Fibroblast of skin of left biceps (primary cell): ENCODE measurements at regions not wholly inside any gene's neighbourhood (a gene's known extent, or its start where the extent isn't known, plus 50 kb on each side); places are given as distances from the start of the nearest gene placed in this dataset.
"Not testable (repeated sequence)": the region's sequence is repeated elsewhere in the genome, so short reads cannot be mapped to it uniquely, and the experiment has no call there.

Experiments
- DNase-seq, 2 experiments: peaks; one replicate each; pipeline ENCODE4 v3.0.0-alpha.2; 2013; ENCODE audit warnings: low read depth in 2 of 2

- no peak for DNase-seq
These were observed 101.3 kb downstream of the CDC42EP3 start for GRCh38 chr2:37569986-37570679.

DNA sequence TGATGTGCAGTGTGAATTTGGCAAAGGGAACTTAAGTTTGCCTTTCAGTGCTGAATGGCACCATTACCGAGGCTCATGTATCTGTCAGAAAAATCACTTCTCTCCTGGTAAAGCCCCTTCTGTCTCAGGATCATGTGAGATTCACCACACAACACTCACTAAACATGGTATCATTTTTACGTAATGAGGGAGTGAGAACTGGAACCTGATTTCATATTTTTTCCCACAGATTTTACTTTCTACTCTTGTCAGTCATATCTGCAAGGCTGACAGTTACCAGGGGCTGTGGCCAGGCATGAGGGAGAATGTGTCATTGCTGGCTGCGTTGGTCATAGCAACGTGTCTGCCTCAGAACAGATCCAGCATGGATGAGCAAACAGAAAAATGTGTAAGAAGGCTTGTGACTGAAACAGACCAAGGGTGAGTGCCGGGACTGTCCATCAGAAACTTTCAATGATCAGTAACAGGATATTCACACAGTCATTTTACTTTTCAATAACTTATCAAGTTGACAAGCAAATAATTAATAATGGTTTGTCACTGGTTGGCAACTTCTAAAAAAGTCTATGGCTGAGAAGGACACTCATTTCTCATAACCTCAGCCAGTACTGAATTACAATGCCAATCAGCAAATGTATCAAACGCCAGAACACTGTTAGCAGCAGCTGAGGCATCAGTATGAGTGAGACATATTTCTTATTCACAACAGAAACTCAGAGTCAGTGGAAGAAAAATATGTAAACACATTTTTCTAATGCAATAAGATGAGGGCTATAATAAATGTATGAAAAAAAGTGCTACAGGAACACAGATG is 100.5 kb downstream of the CDC42EP3 start:
- DNase-seq = peak in 1 of 2 experiments; percentile 50

DNA sequence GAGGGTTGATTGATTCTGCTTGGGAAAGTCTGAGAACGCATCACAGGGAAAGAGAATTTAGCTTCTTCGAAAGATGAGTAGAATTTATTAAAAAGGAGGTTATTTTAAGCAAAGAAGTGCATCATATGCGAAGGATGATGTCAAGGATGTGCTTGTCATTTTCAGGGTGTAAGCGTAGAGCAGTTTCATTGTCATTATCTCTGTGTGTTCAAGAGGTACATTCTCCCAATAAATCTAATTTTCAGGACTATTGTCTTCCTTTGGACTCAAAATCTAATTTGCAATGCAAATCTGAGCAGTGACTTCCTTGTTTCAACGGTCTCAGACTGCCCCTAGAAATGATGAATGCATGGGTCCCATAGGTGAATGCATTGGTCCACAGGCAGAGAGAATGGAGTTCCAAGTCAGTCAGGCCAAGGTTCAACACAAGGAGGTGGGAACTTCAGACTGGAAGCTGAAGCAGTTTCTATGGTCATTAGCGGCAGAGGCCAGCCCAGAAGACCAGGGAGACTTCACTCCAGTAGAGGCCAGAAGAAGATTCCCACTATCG is 99.8 kb downstream of the CDC42EP3 start:
- DNase-seq = no peak

DNA sequence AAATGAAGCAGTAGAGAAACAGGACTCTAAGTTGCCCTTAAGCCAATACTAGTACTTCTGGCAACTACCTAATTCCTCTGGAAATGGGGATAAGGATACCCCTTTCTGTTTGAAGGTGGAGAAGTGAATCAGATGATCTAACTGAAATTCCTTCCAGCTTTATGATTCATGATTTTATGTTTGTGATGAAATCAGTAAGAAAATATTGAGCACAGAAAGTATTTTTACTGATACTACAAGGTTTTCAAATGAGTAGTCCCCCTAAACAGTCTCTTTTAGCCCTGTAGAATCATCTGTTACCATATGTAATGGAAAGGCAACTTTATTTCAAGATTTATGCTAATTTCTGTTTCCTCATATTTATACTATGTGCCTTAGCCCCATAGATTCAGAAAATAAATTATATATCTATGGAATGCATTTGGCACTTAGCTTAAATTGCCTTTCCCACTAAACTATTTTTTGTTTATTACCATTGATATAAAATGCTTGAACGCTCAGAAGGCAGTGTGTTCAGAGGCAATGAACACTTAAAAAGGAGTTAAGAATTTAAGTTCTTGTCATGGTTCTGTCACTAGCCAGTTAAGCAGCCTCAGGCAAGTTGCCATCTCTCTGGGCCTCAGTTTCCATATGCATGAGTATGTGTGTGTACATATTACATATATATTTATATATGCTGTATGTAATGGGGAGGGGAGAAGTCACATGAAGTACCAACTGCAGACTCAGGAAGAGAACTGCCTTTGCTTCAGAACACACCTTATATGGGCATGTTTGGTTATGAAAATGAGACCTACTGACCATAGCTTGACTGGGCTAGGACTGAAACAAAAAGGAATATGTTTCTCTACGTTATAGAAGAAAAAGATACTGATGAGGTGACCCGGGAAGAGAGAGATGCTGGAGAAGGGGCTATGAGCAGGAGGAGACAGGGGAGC is 97.7 kb downstream of the CDC42EP3 start:
- peak in 1 of 2 experiments; percentile 52 for DNase-seq

DNA sequence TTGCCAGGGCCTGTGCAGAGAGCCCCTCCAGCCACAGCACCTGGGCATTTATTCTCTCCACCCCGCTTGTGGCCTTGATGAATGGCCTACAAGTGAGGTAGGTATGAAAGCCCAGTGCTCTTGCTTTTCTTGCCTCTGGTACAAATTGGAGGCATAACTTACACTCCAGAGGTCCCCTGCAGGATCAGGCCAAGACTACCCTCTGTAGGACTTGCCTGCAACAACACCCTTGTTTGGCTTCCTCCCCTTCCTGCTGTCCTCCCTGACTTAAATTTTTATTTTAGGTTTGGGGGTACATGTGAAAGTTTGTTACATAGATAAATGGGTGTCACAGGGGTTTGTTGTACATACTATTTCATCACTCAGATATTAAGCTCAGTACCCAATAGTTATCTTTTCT is 95.7 kb downstream of the CDC42EP3 start:
- DNase-seq = no peak

GRCh38 chr2:37576194-37576593 is 95.2 kb downstream of the CDC42EP3 start:
- DNase-seq = not testable (repeated sequence)

GRCh38 chr2:37576831-37577230 is 94.6 kb downstream of the CDC42EP3 start:
- no peak for DNase-seq

DNA sequence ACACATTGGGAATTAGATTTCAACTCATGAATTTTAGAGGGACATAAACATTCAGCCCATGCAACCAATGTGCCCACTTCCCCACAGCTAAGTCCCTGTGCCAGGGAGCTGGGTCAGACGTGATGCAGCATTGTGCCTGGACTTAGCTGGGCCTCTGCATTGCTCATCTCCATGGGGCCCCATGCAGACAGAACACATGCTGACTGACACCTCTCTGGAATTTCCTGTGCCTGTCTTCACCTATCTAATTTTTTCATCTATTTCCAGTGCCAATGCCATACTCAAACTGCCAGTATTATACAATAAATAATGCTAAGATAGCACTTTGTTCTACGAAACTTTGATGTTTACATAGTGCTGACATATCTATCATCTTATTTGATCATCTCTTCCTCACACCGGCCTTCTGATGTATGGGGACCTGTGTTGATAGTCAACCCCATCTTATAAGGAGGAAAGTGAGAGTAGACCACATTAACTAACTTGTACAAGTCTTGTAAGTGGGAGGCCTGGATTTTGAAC is 92.2 kb downstream of the CDC42EP3 start:
- no peak for DNase-seq

GRCh38 chr2:37579949-37580348 is 91.5 kb downstream of the CDC42EP3 start:
- not testable (repeated sequence) for DNase-seq

- DNase-seq = no peak
These were observed 90.0 kb downstream of the CDC42EP3 start for GRCh38 chr2:37581433-37581832.

GRCh38 chr2:37582481-37583220 is 88.8 kb downstream of the CDC42EP3 start:
- DNase-seq = peak in 1 of 2 experiments; percentile 44

DNA sequence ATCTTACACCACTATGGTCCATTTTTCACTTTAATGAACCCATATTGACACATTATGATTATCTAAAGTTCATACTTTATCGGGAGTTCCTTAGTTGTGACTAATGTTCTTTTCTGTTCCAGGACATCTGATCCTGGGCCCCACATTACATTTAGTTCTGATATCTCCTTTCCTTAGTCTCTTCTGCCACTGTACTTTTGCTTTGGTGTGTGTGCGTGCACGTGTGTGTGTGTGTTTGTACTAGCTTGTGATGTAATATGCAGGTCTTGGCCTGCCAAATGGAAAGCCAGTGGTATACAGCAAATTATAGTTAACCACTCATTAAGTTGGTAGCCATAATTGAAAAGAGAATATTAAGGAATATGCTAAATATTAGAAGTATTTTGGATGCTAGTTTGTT is 88.0 kb downstream of the CDC42EP3 start:
- no peak for DNase-seq

GRCh38 chr2:37583867-37584266 is 87.6 kb downstream of the CDC42EP3 start:
- DNase-seq = peak in 1 of 2 experiments; percentile 60

DNA sequence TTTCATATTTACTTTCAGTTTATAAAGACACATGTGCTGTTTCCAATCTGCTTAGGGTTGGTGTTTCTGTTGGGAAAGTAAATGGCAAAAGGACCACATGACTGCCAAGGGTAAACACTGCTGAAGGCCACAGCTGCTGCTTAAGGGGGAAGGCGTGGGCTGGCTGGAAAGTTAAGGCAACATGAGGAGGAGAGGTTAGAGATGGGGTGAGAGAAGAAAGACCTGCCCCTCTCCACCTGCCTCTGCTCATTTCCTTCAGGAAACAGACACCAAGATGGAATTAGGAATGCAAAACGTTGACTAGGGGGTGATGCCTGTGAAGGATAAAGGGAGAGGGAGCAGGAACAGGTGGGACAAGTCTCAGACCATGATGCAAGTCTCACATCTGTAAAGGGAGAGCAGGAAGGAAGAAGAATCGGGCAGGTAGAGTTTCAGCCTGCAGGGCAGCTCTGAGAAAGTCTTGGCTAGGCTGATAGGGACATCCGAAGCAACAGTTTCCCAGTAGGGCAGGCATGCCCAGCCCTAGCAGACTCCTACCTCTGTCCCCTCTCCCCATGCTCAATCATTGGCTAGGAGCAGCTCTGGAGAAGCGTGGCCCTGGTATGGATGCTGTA is 86.0 kb downstream of the CDC42EP3 start:
- DNase-seq = no peak

- DNase-seq = peak; percentile 84 to 87
These were observed 85.3 kb downstream of the CDC42EP3 start for GRCh38 chr2:37585982-37586621.

DNA sequence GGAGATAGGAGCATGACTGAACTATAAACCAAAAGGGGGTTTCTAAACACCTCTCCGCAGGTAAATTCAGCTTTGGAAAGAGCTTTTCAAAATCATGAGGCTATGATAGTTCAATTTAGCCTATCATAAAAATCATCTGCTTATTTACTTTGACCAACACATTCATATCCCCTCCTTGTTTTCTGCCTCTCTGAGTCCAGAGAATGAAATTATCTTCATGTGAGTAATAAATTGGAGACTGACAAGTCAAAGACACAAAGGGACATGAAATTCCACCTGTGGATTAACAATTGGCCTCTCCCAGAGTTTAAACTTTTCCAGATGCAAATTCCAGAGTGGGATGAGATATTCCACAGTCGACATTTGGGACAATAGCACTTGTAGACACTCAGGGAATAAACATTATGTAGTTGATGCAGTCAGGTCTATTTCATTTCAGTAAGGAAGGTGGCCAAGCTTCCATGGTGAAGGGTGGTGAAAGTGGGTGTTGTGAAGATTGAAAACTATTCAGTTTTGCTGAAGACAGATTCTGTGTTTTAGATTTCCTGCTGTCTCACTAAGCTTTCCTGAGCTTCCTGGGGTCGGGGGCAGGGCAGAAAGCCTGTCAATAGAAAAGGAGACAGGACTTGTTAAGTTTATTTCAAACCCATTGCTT is 84.7 kb downstream of the CDC42EP3 start:
- DNase-seq = no peak

- no peak for DNase-seq
These were observed 83.6 kb downstream of the CDC42EP3 start for GRCh38 chr2:37587817-37588216.

DNA sequence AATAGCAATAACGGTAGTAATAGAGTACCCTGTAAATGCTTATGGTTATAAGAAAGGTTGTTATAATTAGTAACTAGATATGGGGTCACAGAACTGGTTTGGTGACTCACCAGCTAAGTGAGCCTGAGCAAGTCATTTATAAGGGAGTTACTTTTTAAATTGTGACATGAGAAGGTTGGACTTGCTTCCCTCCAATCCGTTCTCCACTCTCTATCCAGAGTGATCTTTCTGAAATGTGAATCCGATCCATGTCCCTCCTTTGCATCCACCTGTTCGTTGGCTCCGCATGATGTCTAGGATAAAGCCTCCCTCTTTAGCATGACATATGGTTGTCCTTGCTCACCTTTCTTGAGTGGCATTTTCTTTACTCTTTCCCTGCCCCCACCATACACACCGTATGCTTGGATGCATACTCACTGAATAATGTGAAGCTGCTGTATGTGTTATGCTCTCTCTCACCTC is 83.1 kb downstream of the CDC42EP3 start:
- DNase-seq = no peak

DNA sequence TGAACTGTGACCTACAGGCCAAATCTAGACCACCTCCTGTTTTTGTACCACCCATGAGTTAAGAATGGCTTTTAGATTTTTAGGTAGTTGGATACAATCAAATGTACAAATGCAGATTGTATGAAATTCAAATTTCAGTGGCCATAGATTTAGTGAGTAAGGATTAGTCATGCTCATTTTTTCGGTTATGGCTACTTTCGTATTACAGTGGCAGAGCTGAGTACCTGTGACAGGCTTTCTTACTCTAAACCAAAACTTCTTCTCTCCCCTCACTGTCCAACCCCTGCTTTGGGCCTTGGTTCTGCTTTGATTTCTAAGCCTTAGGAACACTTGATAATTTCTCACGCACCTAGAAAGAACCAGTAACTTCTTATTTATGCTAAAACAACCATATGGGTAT is 82.1 kb downstream of the CDC42EP3 start:
- no peak for DNase-seq
